T-helper 2 cell treated with Interferon-gamma antibody and Interleukin-4, amounts not matched to agents 5 μg/mL and 100 μg/mL, for 36 hours (primary cell): ENCODE measurements at regions not wholly inside any gene's neighbourhood (a gene's known extent, or its start where the extent isn't known, plus 50 kb on each side); places are given as distances from the start of the nearest gene placed in this dataset.

ENCODE experiments used
- DNase-seq: peaks from one replicate; pipeline ENCODE4 v3.0.0; 2021; ENCODE audit warnings: low spot score
- H3K27ac Mint-ChIP-seq: one replicate; pipeline ENCODE4 v1.8.0; 2021; ENCODE audit warnings: mild to moderate bottlenecking, mixed read lengths
- H3K27me3 Mint-ChIP-seq: one replicate; pipeline ENCODE4 v1.8.0; 2021; ENCODE audit warnings: low read depth, mixed read lengths
- H3K36me3 Mint-ChIP-seq: one replicate; pipeline ENCODE4 v1.8.0; 2021; ENCODE audit warnings: low read depth, mixed read lengths
- H3K4me1 Mint-ChIP-seq: one replicate; pipeline ENCODE4 v1.8.0; 2021; ENCODE audit warnings: low read depth, mixed read lengths
- H3K4me3 Mint-ChIP-seq: one replicate; pipeline ENCODE4 v1.8.0; 2022; ENCODE audit warnings: mild to moderate bottlenecking, moderate library complexity, mixed read lengths
- H3K9me3 Mint-ChIP-seq: one replicate; pipeline ENCODE4 v1.8.0; 2021; ENCODE audit warnings: mixed read lengths

DNA sequence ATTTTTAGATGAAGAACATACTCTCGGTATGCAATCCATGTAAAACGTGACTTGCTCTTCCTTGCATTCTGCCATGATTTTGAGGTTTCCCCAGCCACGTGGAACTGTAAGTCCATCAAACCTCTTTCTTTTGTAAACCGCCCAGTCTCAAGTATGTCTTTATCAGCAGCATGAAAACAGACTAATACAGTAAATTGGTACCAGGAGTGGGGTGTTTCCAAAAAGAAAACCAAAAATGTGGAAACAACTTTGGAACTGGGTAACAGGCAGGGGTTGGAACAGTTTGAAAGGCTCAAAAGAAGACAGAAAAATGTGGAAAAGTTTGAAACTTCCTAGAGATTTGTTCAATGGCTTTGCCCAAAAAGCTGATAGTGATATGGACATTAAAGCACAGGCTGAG lies 1957.9 kb downstream of the SUCLG1 start:
- no peaks in the 10 kb centered on the region for H3K4me1 Mint-ChIP-seq
- DNase-seq = no peak
- peaks cover 49% of the 10 kb centered on the region for H3K9me3 Mint-ChIP-seq

DNA sequence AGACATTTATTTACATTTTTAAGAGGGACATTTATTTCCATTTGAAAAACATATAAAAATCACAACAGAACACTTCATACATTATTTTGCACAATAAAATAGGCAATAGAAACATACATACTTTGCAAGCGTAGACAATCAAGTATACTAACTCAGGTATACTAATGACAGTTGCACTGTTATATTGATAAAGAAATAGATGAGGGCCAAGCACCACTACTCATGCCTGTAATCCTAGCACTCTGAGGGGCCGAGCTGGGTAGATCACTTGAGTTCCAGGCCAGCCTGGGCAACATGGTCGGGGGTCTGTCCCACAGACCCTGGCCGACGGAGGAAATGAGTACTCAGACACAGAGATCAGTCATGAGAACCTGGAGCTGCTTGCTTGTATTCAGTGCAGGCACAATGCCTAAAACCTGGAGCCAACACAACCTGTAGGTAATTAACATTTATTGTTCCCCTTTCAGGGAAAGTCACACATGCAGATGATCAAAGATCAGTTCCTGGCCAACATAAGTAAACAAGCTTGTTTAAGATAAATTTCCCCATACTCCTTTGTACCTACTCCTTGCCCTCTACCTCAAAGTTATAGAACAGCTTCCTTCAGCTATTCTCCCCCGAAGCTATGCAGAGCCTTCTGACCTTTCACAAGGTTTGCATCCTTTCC lies 1960.2 kb downstream of the SUCLG1 start:
- no peak overlapping the region for H3K4me3 Mint-ChIP-seq
- H3K36me3 Mint-ChIP-seq = no peaks in the 10 kb centered on the region
- H3K27me3 Mint-ChIP-seq = no peaks in the 10 kb centered on the region

More for the DNA sequence above, 1957.9 kb downstream of the SUCLG1 start:
- H3K27me3 Mint-ChIP-seq = no peaks in the 10 kb centered on the region
- H3K4me3 Mint-ChIP-seq = no peak overlapping the region
- H3K27ac Mint-ChIP-seq = no peak overlapping the region
- H3K36me3 Mint-ChIP-seq = no peaks in the 10 kb centered on the region

GRCh38 chr2:82494739-82495138 lies 1964.3 kb downstream of the SUCLG1 start:
- no peak for DNase-seq
- Mint-ChIP-seq H3K9me3 (peaks cover 36% of the 10 kb centered on the region), H3K36me3 (no peaks in the 10 kb centered on the region), H3K4me1 (no peaks in the 10 kb centered on the region), H3K4me3 (no peak overlapping the region), H3K27ac (no peak overlapping the region), H3K27me3 (no peaks in the 10 kb centered on the region)

More for the DNA sequence above, 1960.2 kb downstream of the SUCLG1 start:
- DNase-seq = no peak
- no peak overlapping the region for H3K27ac Mint-ChIP-seq
- peaks cover 48% of the 10 kb centered on the region for H3K9me3 Mint-ChIP-seq
- no peaks in the 10 kb centered on the region for H3K4me1 Mint-ChIP-seq

DNA sequence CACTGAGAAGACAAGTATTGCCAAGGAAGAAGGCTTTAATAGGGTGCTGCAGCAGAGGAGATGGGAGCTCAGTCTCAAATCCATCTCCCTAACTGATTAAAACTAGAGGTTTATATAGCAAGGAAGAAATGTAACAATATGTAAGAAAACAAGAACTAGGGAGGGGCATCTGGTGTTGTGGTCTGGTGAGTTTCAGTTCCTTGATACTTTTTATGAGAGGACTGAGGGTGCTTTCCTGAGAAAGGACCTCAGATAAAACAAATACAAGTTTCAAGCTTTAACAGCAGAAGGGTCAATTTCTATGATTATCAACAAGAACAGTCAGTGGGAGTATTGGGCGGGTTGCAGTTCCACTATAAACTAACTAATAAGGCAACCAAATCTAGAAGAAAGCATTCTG lies 1967.5 kb downstream of the SUCLG1 start:
- H3K4me3 Mint-ChIP-seq = no peak overlapping the region
- no peaks in the 10 kb centered on the region for H3K36me3 Mint-ChIP-seq
- no peak overlapping the region for H3K27ac Mint-ChIP-seq
- peaks cover 20% of the 10 kb centered on the region for H3K9me3 Mint-ChIP-seq
- no peaks in the 10 kb centered on the region for H3K27me3 Mint-ChIP-seq
- no peaks in the 10 kb centered on the region for H3K4me1 Mint-ChIP-seq
- no peak for DNase-seq

- Mint-ChIP-seq H3K4me3 (no peak overlapping the region), H3K27me3 (no peaks in the 10 kb centered on the region), H3K27ac (no peak overlapping the region), H3K4me1 (no peaks in the 10 kb centered on the region), H3K36me3 (no peaks in the 10 kb centered on the region), H3K9me3 (peaks cover 15% of the 10 kb centered on the region)
- DNase-seq = no peak
Observed at GRCh38 chr2:82487354-82487753, 1971.7 kb downstream of the SUCLG1 start.

- Mint-ChIP-seq H3K4me3 (no peak overlapping the region), H3K4me1 (no peaks in the 10 kb centered on the region), H3K9me3 (peaks cover 20% of the 10 kb centered on the region), H3K27ac (no peak overlapping the region), H3K36me3 (no peaks in the 10 kb centered on the region), H3K27me3 (no peaks in the 10 kb centered on the region)
- DNase-seq = no peak
Observed at GRCh38 chr2:82485701-82486100, 1973.4 kb downstream of the SUCLG1 start.

GRCh38 chr2:82481207-82481606 lies 1977.9 kb downstream of the SUCLG1 start:
- Mint-ChIP-seq H3K27me3 (no peaks in the 10 kb centered on the region), H3K4me1 (no peaks in the 10 kb centered on the region), H3K27ac (no peak overlapping the region), H3K36me3 (no peaks in the 10 kb centered on the region), H3K4me3 (no peak overlapping the region), H3K9me3 (peaks cover 38% of the 10 kb centered on the region)
- DNase-seq = no peak

DNA sequence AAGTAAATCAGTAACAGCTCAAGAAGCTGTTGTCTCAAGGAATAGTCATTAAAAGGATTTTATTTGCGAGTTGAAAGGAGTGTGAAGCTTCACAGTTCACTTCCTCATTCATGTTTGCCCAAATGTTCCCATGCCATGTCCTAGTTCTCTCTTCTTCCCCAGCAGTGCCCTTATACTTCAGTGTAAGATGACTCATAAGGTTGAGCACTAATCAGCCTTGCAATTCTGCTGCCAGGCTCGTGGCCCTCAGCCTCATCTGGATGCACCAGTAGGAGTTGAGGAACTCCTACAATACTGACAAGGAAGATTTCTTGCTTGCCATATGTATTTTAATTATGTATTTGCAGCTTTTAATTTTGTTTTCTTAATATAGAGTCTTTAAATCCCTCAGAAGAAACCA lies 1980.4 kb downstream of the SUCLG1 start:
- Mint-ChIP-seq H3K27ac (no peak overlapping the region), H3K4me3 (no peak overlapping the region), H3K27me3 (no peaks in the 10 kb centered on the region), H3K4me1 (no peaks in the 10 kb centered on the region), H3K9me3 (peaks cover 32% of the 10 kb centered on the region), H3K36me3 (no peaks in the 10 kb centered on the region)
- no peak for DNase-seq

- H3K4me3 Mint-ChIP-seq = no peak overlapping the region
- H3K36me3 Mint-ChIP-seq = no peaks in the 10 kb centered on the region
- peaks cover 29% of the 10 kb centered on the region for H3K9me3 Mint-ChIP-seq
- no peak overlapping the region for H3K27ac Mint-ChIP-seq
- no peaks in the 10 kb centered on the region for H3K27me3 Mint-ChIP-seq
- no peak for DNase-seq
- H3K4me1 Mint-ChIP-seq = no peaks in the 10 kb centered on the region
Observed at GRCh38 chr2:82476094-82476493, 1983.0 kb downstream of the SUCLG1 start.

DNA sequence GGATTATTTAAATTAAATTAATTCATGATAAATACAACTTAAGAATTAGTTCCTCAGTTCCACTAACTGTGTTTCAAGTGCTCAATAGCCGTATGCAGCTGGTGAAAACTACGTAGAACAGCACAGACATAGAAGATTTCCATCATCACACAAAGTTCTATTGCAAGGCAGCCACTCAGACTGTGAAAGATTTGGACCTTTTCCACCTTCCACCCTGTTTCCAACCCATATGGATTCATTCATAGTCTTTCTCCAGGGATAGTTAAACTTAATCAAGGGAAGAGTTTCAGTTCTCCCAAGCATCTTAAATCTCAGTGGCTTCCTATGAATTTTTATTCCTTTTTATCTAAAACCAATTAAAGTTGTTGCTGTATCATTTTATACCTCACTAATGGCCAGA lies 2030.8 kb downstream of the SUCLG1 start:
- Mint-ChIP-seq H3K27me3 (no peaks in the 10 kb centered on the region), H3K27ac (no peak overlapping the region), H3K36me3 (no peaks in the 10 kb centered on the region), H3K4me1 (no peaks in the 10 kb centered on the region), H3K4me3 (no peak overlapping the region), H3K9me3 (peaks cover 29% of the 10 kb centered on the region)
- no peak for DNase-seq

DNA sequence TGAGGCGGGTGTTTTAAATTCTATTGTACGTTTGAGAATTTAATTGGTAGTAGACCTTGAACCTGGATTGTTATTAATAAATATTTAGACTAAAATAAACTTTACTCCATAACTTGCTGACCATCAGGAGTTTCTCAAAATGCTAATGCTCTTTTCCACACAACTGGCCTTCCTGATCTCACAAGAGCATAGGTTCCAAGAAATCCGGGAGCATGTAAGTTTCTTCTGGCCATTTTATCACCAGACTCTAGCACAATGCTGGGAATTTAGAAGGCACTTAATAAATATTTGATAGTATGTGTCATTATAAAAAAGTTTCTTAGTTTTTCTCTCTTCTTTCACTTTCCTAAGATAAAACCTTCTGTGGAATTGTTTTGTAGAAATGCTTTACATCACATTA lies 2047.1 kb downstream of the SUCLG1 start:
- H3K9me3 Mint-ChIP-seq = peaks cover 34% of the 10 kb centered on the region
- no peaks in the 10 kb centered on the region for H3K4me1 Mint-ChIP-seq
- no peak overlapping the region for H3K4me3 Mint-ChIP-seq
- H3K27me3 Mint-ChIP-seq = no peaks in the 10 kb centered on the region
- H3K27ac Mint-ChIP-seq = no peak overlapping the region
- no peaks in the 10 kb centered on the region for H3K36me3 Mint-ChIP-seq
- no peak for DNase-seq

DNA sequence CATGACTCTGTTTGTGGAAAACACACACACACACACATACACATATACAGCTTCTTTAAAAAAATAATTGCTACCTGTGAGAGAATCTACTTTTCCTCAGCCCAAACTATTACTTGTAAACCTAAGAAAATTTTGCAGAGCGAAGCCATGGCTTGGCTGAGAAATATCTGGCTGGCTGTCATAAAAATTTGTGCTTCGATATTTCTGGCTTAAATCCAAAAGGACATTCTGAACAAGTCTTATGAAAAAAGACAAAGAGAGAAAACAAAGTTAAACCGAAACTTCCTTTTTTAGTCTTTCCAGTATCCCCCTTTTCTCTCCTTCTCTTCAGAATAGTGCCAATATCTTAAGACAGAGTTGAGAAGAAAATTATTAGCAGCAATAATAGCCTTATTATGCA lies 2048.0 kb downstream of the SUCLG1 start:
- Mint-ChIP-seq H3K9me3 (peaks cover 30% of the 10 kb centered on the region), H3K27ac (no peak overlapping the region), H3K4me3 (no peak overlapping the region), H3K27me3 (no peaks in the 10 kb centered on the region), H3K36me3 (no peaks in the 10 kb centered on the region), H3K4me1 (no peaks in the 10 kb centered on the region)
- no peak for DNase-seq

DNA sequence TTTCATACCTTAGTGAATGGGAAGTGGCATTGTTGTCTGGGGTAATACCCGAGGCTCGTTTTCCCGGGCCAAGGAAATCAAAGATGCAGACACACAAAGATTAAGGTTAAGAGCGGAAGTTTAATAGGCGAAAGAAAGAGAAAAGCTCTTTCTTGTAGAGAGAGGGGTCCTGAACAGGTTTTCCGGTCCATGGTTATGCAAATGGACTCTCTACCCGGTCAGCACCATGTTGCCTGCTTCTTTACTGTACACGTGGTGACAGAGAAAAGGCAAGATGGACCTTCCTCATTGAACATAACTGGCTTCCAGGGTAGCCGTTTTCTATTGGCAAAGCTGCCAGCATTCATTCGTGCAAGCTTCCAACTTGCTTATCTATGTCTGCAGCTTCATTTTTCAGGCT lies 2063.5 kb downstream of the SUCLG1 start:
- Mint-ChIP-seq H3K27me3 (no peaks in the 10 kb centered on the region), H3K27ac (no peak overlapping the region), H3K4me1 (no peaks in the 10 kb centered on the region), H3K4me3 (no peak overlapping the region), H3K36me3 (no peaks in the 10 kb centered on the region), H3K9me3 (peaks cover 27% of the 10 kb centered on the region)
- DNase-seq = no peak

- Mint-ChIP-seq H3K4me1 (no peaks in the 10 kb centered on the region), H3K27ac (no peak overlapping the region), H3K36me3 (no peaks in the 10 kb centered on the region), H3K27me3 (no peaks in the 10 kb centered on the region), H3K4me3 (no peak overlapping the region), H3K9me3 (peaks cover 23% of the 10 kb centered on the region)
- no peak for DNase-seq
Observed at GRCh38 chr2:82391386-82391785, 2067.7 kb downstream of the SUCLG1 start.

- H3K27me3 Mint-ChIP-seq = no peaks in the 10 kb centered on the region
- H3K27ac Mint-ChIP-seq = no peak overlapping the region
- H3K4me3 Mint-ChIP-seq = no peak overlapping the region
- no peaks in the 10 kb centered on the region for H3K4me1 Mint-ChIP-seq
- DNase-seq = no peak
- H3K36me3 Mint-ChIP-seq = no peaks in the 10 kb centered on the region
- H3K9me3 Mint-ChIP-seq = peaks cover 26% of the 10 kb centered on the region
Observed at GRCh38 chr2:82355622-82356021, 2051.1 kb upstream of the LRRTM1 start.
